IgD-negative memory B cell (primary cell): ENCODE measurements at regions not wholly inside any gene's neighbourhood (a gene's known extent, or its start where the extent isn't known, plus 50 kb on each side); places are given as distances from the start of the nearest gene placed in this dataset.

Experiments used
- H3K27ac Mint-ChIP-seq, 3 donors: one replicate each; pipeline ENCODE4 v1.8.0; 2020 to 2022; ENCODE audit warnings: mild to moderate bottlenecking in 3 of 3, mixed read lengths in 3 of 3, moderate library complexity in 1 of 3
- H3K27me3 Mint-ChIP-seq: one replicate; pipeline ENCODE4 v1.8.0; 2021; ENCODE audit warnings: mixed read lengths
- H3K36me3 Mint-ChIP-seq: one replicate; pipeline ENCODE4 v1.8.0; 2020; ENCODE audit warnings: mild to moderate bottlenecking, mixed read lengths
- H3K4me1 Mint-ChIP-seq, 3 donors: one replicate each; pipeline ENCODE4 v1.8.0; 2020 to 2022; ENCODE audit warnings: mixed read lengths in 3 of 3, mild to moderate bottlenecking in 1 of 3
- H3K4me3 Mint-ChIP-seq, 4 donors: one replicate each; pipeline ENCODE4 v1.8.0; 2020 to 2022; ENCODE audit warnings: mild to moderate bottlenecking in 4 of 4, mixed read lengths in 4 of 4, moderate library complexity in 3 of 4
- H3K9me3 Mint-ChIP-seq, 3 donors: one replicate each; pipeline ENCODE4 v1.8.0; 2020 to 2021; ENCODE audit warnings: mixed read lengths in 3 of 3, mild to moderate bottlenecking in 1 of 3

- peaks cover 1% of the 10 kb centered on the region for H3K27me3 Mint-ChIP-seq
Measured at GRCh38 chr14:53581504-53581903, 375.1 kb downstream of the BMP4 start.

GRCh38 chr14:53571641-53572328 lies 384.8 kb downstream of the BMP4 start:
- Mint-ChIP-seq H3K27me3 (peaks cover 7% of the 10 kb centered on the region), H3K27ac (no peak overlapping the region), H3K4me3 (no peak overlapping the region), H3K4me1 (no peaks in the 10 kb centered on the region), H3K9me3 (no peaks in the 10 kb centered on the region), H3K36me3 (peaks cover 1% of the 10 kb centered on the region)

More at GRCh38 chr14:53581504-53581903, 375.1 kb downstream of the BMP4 start:
- H3K36me3 Mint-ChIP-seq: no peaks in the 10 kb centered on the region
- H3K27ac Mint-ChIP-seq: no peak overlapping the region
- no peak overlapping the region for H3K4me3 Mint-ChIP-seq
- no peaks in the 10 kb centered on the region for H3K9me3 Mint-ChIP-seq
- no peaks in the 10 kb centered on the region for H3K4me1 Mint-ChIP-seq

GRCh38 chr14:53570411-53571387 lies 385.9 kb downstream of the BMP4 start:
- no peaks in the 10 kb centered on the region for H3K4me1 Mint-ChIP-seq
- H3K27me3 Mint-ChIP-seq: peaks cover 6% of the 10 kb centered on the region
- H3K9me3 Mint-ChIP-seq: no peaks in the 10 kb centered on the region
- peaks cover 1% of the 10 kb centered on the region for H3K36me3 Mint-ChIP-seq
- no peak overlapping the region for H3K4me3 Mint-ChIP-seq
- no peak overlapping the region for H3K27ac Mint-ChIP-seq

- Mint-ChIP-seq H3K36me3 (peaks cover 1% of the 10 kb centered on the region), H3K9me3 (no peaks in the 10 kb centered on the region), H3K4me1 (peaks cover 0 to 6% (median 0%) of the 10 kb centered on the region in 3 donors), H3K4me3 (no peak overlapping the region), H3K27me3 (peaks cover 6% of the 10 kb centered on the region), H3K27ac (no peak overlapping the region)
Measured at GRCh38 chr14:53569446-53569845, 387.2 kb downstream of the BMP4 start.

- Mint-ChIP-seq H3K36me3 (peaks cover 1% of the 10 kb centered on the region), H3K27ac (no peak overlapping the region), H3K4me3 (no peak overlapping the region), H3K27me3 (peaks cover 6% of the 10 kb centered on the region), H3K9me3 (peaks cover 0 to 9% (median 4%) of the 10 kb centered on the region in 3 donors), H3K4me1 (peaks cover 0 to 6% (median 0%) of the 10 kb centered on the region in 3 donors)
Measured at GRCh38 chr14:53567236-53567780, 389.3 kb downstream of the BMP4 start.

GRCh38 chr14:53564870-53565269 lies 391.8 kb downstream of the BMP4 start:
- Mint-ChIP-seq H3K27ac (no peak overlapping the region), H3K27me3 (peaks cover 3% of the 10 kb centered on the region), H3K4me3 (no peak overlapping the region), H3K4me1 (peaks cover 0 to 6% (median 0%) of the 10 kb centered on the region in 3 donors), H3K9me3 (peaks cover 2 to 12% (median 7%) of the 10 kb centered on the region in 3 donors), H3K36me3 (peaks cover 4% of the 10 kb centered on the region)

GRCh38 chr14:53563628-53564027 lies 393.0 kb downstream of the BMP4 start:
- peaks cover 4% of the 10 kb centered on the region for H3K36me3 Mint-ChIP-seq
- H3K4me3 Mint-ChIP-seq: no peak overlapping the region
- H3K4me1 Mint-ChIP-seq: peaks cover 0 to 6% (median 0%) of the 10 kb centered on the region in 3 donors
- no peak overlapping the region for H3K27ac Mint-ChIP-seq
- H3K9me3 Mint-ChIP-seq: peaks cover 2 to 12% (median 7%) of the 10 kb centered on the region in 3 donors
- peaks cover 3% of the 10 kb centered on the region for H3K27me3 Mint-ChIP-seq

- Mint-ChIP-seq H3K9me3 (peaks cover 0 to 1% (median 0%) of the 10 kb centered on the region in 3 donors), H3K4me3 (no peak overlapping the region), H3K27me3 (peaks cover 7% of the 10 kb centered on the region), H3K4me1 (no peaks in the 10 kb centered on the region), H3K27ac (no peak overlapping the region), H3K36me3 (no peaks in the 10 kb centered on the region)
Measured at GRCh38 chr14:53553221-53553620, 400.1 kb upstream of the DDHD1 start.

- no peak overlapping the region for H3K27ac Mint-ChIP-seq
- H3K27me3 Mint-ChIP-seq: peaks cover 6% of the 10 kb centered on the region
- H3K4me1 Mint-ChIP-seq: no peaks in the 10 kb centered on the region
- H3K9me3 Mint-ChIP-seq: peaks cover 0 to 1% (median 0%) of the 10 kb centered on the region in 3 donors
- H3K36me3 Mint-ChIP-seq: no peaks in the 10 kb centered on the region
- H3K4me3 Mint-ChIP-seq: no peak overlapping the region
Measured at GRCh38 chr14:53551862-53552261, 398.7 kb upstream of the DDHD1 start.

- no peaks in the 10 kb centered on the region for H3K36me3 Mint-ChIP-seq
- no peak overlapping the region for H3K27ac Mint-ChIP-seq
- H3K4me3 Mint-ChIP-seq: no peak overlapping the region
- no peaks in the 10 kb centered on the region for H3K9me3 Mint-ChIP-seq
- H3K27me3 Mint-ChIP-seq: peaks cover 6% of the 10 kb centered on the region
- H3K4me1 Mint-ChIP-seq: no peaks in the 10 kb centered on the region
Measured at GRCh38 chr14:53550776-53551175, 397.7 kb upstream of the DDHD1 start.

GRCh38 chr14:53549956-53550355 lies 396.8 kb upstream of the DDHD1 start:
- peaks cover 4% of the 10 kb centered on the region for H3K27me3 Mint-ChIP-seq
- peak overlapping the region in 1 of 4 donors; percentile 52 for H3K4me3 Mint-ChIP-seq
- H3K27ac Mint-ChIP-seq: no peak overlapping the region
- no peaks in the 10 kb centered on the region for H3K36me3 Mint-ChIP-seq
- H3K4me1 Mint-ChIP-seq: no peaks in the 10 kb centered on the region
- no peaks in the 10 kb centered on the region for H3K9me3 Mint-ChIP-seq

GRCh38 chr14:53547593-53547992 lies 394.5 kb upstream of the DDHD1 start:
- peaks cover 4% of the 10 kb centered on the region for H3K27me3 Mint-ChIP-seq

GRCh38 chr14:53545217-53545616 lies 392.1 kb upstream of the DDHD1 start:
- H3K9me3 Mint-ChIP-seq: no peaks in the 10 kb centered on the region
- no peaks in the 10 kb centered on the region for H3K36me3 Mint-ChIP-seq
- H3K27ac Mint-ChIP-seq: no peak overlapping the region
- H3K27me3 Mint-ChIP-seq: no peaks in the 10 kb centered on the region
- no peak overlapping the region for H3K4me3 Mint-ChIP-seq
- H3K4me1 Mint-ChIP-seq: peaks cover 0 to 2% (median 0%) of the 10 kb centered on the region in 3 donors

More at GRCh38 chr14:53547593-53547992, 394.5 kb upstream of the DDHD1 start:
- no peak overlapping the region for H3K27ac Mint-ChIP-seq
- H3K9me3 Mint-ChIP-seq: no peaks in the 10 kb centered on the region
- peaks cover 0 to 2% (median 0%) of the 10 kb centered on the region in 3 donors for H3K4me1 Mint-ChIP-seq
- no peaks in the 10 kb centered on the region for H3K36me3 Mint-ChIP-seq
- no peak overlapping the region for H3K4me3 Mint-ChIP-seq

GRCh38 chr14:53542732-53543131 lies 389.6 kb upstream of the DDHD1 start:
- H3K27ac Mint-ChIP-seq: no peak overlapping the region
- peaks cover 0 to 3% (median 2%) of the 10 kb centered on the region in 3 donors for H3K4me1 Mint-ChIP-seq
- H3K4me3 Mint-ChIP-seq: no peak overlapping the region
- no peaks in the 10 kb centered on the region for H3K9me3 Mint-ChIP-seq
- H3K36me3 Mint-ChIP-seq: peaks cover 3% of the 10 kb centered on the region
- H3K27me3 Mint-ChIP-seq: no peaks in the 10 kb centered on the region

- no peak overlapping the region for H3K27ac Mint-ChIP-seq
- no peak overlapping the region for H3K4me3 Mint-ChIP-seq
- H3K4me1 Mint-ChIP-seq: peaks cover 0 to 3% (median 2%) of the 10 kb centered on the region in 3 donors
- no peaks in the 10 kb centered on the region for H3K9me3 Mint-ChIP-seq
- no peaks in the 10 kb centered on the region for H3K27me3 Mint-ChIP-seq
- peaks cover 3% of the 10 kb centered on the region for H3K36me3 Mint-ChIP-seq
Measured at GRCh38 chr14:53541411-53541810, 388.3 kb upstream of the DDHD1 start.
